Tibial artery (tissue), 4 donors: ENCODE measurements at regions not wholly inside any gene's neighbourhood (a gene's known extent, or its start where the extent isn't known, plus 50 kb on each side); places are given as distances from the start of the nearest gene placed in this dataset.

Experiments
- DNase-seq, 2 donors: peaks; one replicate each; pipeline ENCODE4 v3.0.0-alpha.2; 2019
- H3K27ac ChIP-seq, 2 donors: fragments of 200-600 bp; sonication (generic) in 1 of 2; 1 replicate in 1 of 2; 2 replicates in 1 of 2; pipeline ENCODE4 v1.5.1; 2018 to 2019; ENCODE audit warnings: mild to moderate bottlenecking in 1 of 2
- H3K27me3 ChIP-seq, 2 donors: fragments of 200-600 bp; sonication (generic) in 1 of 2; one replicate each; pipeline versions ENCODE4 v1.5.1 to v1.6.0; 2016 to 2019
- H3K36me3 ChIP-seq, 3 donors: fragments of 200-600 bp; sonication (generic) in 2 of 3; one replicate each; pipeline ENCODE4 v1.5.1; 2016 to 2019; ENCODE audit warnings: mild to moderate bottlenecking in 2 of 3
- H3K4me1 ChIP-seq, 4 donors: fragments of 200-600 bp; sonication (generic) in 2 of 4; 1 replicate in 3 of 4; 2 replicates in 1 of 4; pipeline ENCODE4 v1.5.1; 2016 to 2019
- H3K4me3 ChIP-seq, 2 donors: fragments of 200-600 bp; sonication (generic) in 1 of 2; 1 replicate in 1 of 2; 2 replicates in 1 of 2; pipeline ENCODE4 v1.5.1; 2018 to 2019; ENCODE audit warnings: mild to moderate bottlenecking in 2 of 2
- H3K9me3 ChIP-seq, 3 donors: fragments of 200-600 bp; sonication (generic) in 1 of 3; one replicate each; pipeline ENCODE4 v1.5.1; 2016 to 2019
- intact Hi-C: fragments of 100-400 bp; cut with DNase I; formaldehyde crosslinking; loops from one replicate; pipeline ENCODE4 v1.15.0; 2023; ENCODE audit warnings: low total_unique reads
- TF ChIP-seq, protein P1 (sequence below), 2 experiments: fragments of 200-600 bp in 1 of 2; fragments of 450-650 bp in 1 of 2; IDR thresholded peaks; one replicate each; pipeline ENCODE4 v1.5.1; 2017 to 2019; ENCODE audit warnings: antibody characterized with exemption in 2 of 2, mild to moderate bottlenecking in 1 of 2, moderate library complexity in 1 of 2

DNA sequence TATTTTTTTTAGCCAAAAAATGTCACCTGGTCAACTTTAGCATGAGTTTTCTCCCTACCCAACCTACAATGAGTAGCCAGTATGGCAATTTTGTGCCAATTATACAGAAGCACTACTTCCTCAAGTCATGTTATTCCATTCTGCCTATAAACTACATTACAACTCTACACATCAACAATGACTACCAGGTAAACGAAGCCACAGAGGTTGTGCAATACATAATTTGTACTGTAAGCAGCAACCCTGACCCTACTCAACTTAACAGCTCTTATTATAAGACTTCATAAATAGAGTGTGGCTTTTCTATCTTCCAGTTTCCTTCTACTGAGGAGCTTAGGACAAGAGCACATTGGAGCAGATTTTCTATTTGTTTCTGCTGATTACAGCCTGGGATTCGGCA lies 160.5 kb downstream of the HS3ST1 start:
- Histone ChIP-seq H3K4me3 (no peak overlapping the region), H3K9me3 (no peaks in the 10 kb centered on the region), H3K27me3 (no peaks in the 10 kb centered on the region), H3K27ac (no peak overlapping the region), H3K36me3 (no peaks in the 10 kb centered on the region), H3K4me1 (no peaks in the 10 kb centered on the region)
- intact Hi-C loops: no loop called here
- TF ChIP-seq, protein P1, sequence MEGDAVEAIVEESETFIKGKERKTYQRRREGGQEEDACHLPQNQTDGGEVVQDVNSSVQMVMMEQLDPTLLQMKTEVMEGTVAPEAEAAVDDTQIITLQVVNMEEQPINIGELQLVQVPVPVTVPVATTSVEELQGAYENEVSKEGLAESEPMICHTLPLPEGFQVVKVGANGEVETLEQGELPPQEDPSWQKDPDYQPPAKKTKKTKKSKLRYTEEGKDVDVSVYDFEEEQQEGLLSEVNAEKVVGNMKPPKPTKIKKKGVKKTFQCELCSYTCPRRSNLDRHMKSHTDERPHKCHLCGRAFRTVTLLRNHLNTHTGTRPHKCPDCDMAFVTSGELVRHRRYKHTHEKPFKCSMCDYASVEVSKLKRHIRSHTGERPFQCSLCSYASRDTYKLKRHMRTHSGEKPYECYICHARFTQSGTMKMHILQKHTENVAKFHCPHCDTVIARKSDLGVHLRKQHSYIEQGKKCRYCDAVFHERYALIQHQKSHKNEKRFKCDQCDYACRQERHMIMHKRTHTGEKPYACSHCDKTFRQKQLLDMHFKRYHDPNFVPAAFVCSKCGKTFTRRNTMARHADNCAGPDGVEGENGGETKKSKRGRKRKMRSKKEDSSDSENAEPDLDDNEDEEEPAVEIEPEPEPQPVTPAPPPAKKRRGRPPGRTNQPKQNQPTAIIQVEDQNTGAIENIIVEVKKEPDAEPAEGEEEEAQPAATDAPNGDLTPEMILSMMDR (IDR thresholded peaks at IDR 0.05): no peak
- DNase-seq: no peak

DNA sequence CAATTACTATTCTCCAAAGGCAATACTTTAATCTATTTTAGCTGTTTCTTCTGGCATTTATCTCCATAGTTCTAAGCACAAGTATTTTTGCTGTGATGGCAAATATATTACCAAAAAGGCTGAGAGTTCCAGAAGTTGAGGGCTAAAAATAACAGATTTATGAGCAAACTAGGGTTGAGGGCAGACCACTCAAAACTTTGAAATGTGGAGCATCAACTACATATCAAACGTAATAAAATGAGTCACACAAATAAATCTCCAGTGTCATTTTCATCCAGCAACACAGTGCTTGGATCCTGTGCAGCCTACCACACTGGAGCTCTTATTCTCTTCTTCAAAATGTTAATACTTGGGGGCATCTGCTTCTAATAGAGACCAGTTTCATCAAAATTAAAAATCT lies 163.9 kb downstream of the HS3ST1 start:
- DNase-seq: no peak
- intact Hi-C loops: no loop called here
- TF ChIP-seq, protein P1 (IDR thresholded peaks at IDR 0.05): no peak

DNA sequence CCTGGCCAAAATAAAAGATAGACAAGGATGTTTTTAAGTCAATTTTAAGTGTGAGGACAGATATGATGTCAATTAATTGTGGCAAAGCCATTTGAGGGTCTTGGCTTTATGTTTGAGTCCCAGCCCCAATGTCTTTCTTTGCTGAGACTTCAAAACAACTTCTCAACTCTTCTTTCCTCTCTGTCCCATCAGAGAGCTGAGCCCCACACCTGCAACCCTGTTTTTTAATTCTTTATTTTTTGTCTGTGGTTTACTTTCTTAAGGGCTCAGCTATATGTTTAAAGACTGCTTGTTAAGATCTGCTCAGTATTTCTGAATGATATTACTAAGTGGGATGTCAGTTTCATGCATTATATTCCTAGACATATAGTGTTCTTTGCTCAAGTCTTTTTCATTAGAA lies 164.3 kb downstream of the HS3ST1 start:
- Histone ChIP-seq H3K9me3 (no peaks in the 10 kb centered on the region), H3K27me3 (no peaks in the 10 kb centered on the region), H3K27ac (no peak overlapping the region), H3K4me1 (no peaks in the 10 kb centered on the region), H3K36me3 (no peaks in the 10 kb centered on the region), H3K4me3 (no peak overlapping the region)
- DNase-seq: no peak
- TF ChIP-seq, protein P1 (IDR thresholded peaks at IDR 0.05): no peak
- intact Hi-C loops: no loop called here

More for the DNA sequence above, 163.9 kb downstream of the HS3ST1 start:
- Histone ChIP-seq H3K27me3 (no peaks in the 10 kb centered on the region), H3K4me3 (no peak overlapping the region), H3K9me3 (no peaks in the 10 kb centered on the region), H3K4me1 (no peaks in the 10 kb centered on the region), H3K27ac (no peak overlapping the region), H3K36me3 (no peaks in the 10 kb centered on the region)

DNA sequence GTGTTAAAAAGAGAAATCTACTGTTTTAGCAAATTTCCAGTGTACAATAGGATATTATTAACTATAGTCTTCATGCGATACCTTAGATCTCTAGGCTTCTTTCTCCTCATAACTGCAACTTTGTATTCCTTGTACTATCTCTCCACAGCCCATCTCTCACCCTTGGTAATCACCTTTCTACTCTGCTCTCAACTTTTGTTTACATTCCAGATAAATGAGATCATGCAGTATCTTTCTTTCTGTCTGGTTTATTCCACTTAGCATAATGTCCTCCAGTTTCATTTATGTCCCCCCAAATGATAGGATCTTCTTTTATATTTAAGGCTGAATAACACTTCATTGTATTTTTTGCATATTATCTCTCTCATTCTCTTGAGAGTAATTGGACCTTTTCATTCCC lies 165.5 kb downstream of the HS3ST1 start:
- Histone ChIP-seq H3K9me3 (no peaks in the 10 kb centered on the region), H3K4me1 (no peaks in the 10 kb centered on the region), H3K36me3 (no peaks in the 10 kb centered on the region), H3K4me3 (no peak overlapping the region), H3K27ac (no peak overlapping the region), H3K27me3 (no peaks in the 10 kb centered on the region)
- no peak for DNase-seq
- TF ChIP-seq, protein P1 (IDR thresholded peaks at IDR 0.05): no peak
- intact Hi-C loops: no loop called here

DNA sequence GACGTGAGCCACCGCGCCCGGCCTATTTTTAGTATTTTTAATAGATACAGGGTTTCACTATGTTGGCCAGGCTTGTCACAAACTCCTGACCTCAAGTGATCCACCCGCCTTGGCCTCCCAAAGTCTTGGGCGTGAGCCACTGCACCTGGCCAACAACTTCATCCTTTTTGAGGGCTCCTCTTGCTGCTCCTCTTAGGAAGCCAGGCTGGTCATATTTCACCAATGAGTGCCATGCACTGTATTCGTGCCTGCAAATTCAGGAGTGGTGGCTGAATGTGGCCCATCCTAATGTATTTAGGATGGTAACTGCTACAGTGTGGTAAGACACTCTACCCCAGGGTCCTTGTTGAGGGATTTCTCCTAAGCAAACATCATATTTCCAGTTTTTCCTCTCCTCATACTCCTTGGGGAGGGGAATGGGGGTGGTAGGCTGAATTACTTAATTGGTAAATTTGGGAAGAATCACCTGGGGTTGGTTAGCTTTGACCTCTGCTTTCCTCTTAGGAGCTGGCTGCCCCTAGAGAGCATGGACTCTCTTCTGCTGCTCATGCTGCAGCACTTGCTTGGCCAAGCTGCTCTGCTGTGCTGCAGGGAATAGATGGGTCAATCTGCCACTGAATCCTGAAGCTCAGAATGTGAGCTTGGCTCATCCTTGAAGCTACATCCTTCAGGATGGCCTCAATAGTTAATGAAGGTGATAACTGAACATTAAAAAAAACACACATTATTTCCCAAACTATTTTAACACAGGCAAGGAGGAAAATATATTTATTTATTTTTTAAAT lies 167.4 kb downstream of the HS3ST1 start:
- Histone ChIP-seq H3K27me3 (no peaks in the 10 kb centered on the region), H3K36me3 (no peaks in the 10 kb centered on the region), H3K9me3 (no peaks in the 10 kb centered on the region), H3K27ac (no peak overlapping the region), H3K4me3 (no peak overlapping the region), H3K4me1 (no peaks in the 10 kb centered on the region)
- intact Hi-C loops: no loop called here
- TF ChIP-seq, protein P1 (IDR thresholded peaks at IDR 0.05): no peak
- DNase-seq: no peak
